NCI-H226 (cell line): ENCODE measurements at regions not wholly inside any gene's neighbourhood (a gene's known extent, or its start where the extent isn't known, plus 50 kb on each side); places are given as distances from the start of the nearest gene placed in this dataset.
"Not testable (repeated sequence)": the region's sequence is repeated elsewhere in the genome, so short reads cannot be mapped to it uniquely, and the experiment has no call there.

Experiments used
- DNase-seq: peaks from one replicate; pipeline ENCODE4 v3.0.0-alpha.2; 2015

GRCh38 chr10:9081961-9082360 lies 1027.5 kb downstream of the GATA3 start:
- no peak for DNase-seq

- DNase-seq = no peak
Observed at GRCh38 chr10:9091530-9092093, 1037.1 kb downstream of the GATA3 start.

DNA sequence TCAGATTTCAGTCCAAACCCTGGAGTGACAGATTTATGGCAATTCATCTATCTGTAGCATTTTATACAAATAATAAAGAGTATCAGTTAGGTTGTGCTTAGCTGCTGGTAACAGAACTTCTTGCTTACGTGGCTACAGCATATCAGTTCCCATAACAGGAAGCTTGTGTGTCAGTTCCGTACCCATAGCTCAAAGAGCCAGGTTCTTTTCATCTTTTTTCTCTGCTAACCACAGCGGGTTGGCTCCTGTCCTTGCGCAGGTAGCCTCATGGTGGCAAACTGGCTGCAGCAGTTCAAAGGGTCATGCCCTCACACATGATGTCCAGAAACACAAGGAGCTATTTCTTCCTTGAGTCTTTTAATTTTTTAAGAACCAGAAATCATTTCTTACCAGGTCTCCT lies 1041.8 kb downstream of the GATA3 start:
- no peak for DNase-seq

DNA sequence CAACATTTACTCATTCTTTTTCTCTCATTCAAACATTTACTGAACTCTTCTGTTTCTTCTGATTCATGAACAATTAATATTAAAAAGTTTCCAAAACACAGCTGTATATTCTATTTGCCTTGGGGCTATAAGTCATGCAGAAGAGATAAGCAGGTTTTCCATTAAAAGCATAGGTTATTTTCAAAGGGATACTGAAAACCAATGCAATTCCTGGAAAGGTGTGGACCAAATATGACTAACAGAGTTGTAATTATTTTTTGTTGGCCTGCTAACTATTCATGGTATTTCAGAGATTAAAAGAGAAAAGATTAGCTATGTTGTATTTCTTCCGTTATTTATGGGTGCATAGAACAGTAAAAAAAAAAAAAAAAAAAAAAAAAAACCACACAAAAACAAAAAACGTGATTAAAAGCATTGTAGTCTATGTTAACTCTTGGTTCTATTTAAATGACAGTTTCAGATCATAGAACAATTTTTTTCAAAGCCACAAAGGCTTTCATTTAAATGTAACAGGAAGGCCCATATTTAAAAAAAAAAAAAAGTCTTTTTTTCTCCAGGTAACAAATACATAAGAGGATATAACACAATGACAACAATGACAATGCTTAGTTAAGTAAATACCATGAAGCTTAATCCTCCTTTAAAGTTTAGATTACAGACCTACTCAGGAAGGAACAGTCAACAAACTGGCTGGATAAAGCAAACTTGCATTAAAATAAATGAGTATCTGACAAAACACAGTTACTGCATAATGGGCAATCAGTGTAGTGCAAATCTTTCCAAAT lies 1042.9 kb downstream of the GATA3 start:
- DNase-seq = peak; percentile 52

- DNase-seq = no peak
Observed at GRCh38 chr10:9097991-9098306, 1043.5 kb downstream of the GATA3 start.

DNA sequence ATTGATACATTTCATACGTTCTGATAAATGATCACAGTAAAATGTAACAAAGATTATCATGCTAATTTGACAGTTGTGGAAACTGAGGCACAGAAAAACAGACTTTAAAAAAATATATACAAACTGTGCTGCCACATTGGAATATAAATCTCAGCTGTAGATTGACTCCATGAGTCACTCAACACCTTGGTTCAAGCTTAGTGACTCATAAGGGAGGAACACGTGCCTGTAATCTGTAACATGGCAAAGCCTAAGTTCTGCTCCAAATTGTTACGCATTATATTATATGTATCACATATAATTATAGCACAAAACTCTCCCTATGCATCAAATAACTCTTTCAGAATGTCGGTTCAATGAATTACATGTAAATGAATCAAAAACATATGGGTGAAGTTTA lies 1047.5 kb downstream of the GATA3 start:
- no peak for DNase-seq

DNA sequence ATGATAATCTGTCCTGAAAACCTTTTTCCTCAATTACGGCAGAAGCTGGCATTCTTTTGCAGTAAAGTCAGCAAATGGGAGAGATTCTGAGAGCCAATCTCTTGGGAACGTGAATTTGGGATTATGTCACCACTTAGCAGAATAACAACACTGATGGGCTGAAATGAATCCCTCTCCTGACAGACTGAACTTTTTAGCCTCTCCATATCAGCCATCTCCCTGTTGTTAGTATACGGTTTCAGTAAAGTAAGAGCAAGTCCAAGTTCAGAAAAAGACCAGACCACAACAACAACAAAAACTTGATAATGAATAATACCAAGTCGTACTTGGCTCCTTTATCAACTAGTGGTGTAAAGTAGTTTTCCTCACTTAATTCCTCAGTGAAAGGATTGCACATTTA lies 1048.8 kb downstream of the GATA3 start:
- DNase-seq = no peak

- DNase-seq = no peak
Observed at GRCh38 chr10:9111976-9112375, 1057.5 kb downstream of the GATA3 start.

GRCh38 chr10:9126728-9127127 lies 1072.2 kb downstream of the GATA3 start:
- DNase-seq = no peak

- DNase-seq = no peak
Observed at GRCh38 chr10:9137368-9137767, 1082.9 kb downstream of the GATA3 start.

DNA sequence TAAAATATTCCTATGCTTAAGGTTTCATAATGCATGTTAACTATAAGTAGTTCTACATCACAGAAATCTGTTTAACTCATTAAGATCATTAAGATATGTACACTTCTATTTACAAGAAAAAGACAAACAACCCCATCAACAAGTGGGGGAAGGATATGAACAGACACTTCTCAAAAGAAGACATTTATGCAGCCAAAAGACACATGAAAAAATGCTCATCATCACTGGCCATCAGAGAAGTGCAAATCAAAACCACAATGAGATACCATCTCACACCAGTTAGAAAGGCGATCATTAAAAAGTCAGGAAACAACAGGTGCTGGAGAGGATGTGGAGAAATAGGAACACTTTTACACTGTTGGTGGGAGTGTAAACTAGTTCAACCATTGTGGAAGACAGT lies 1084.3 kb downstream of the GATA3 start:
- not testable (repeated sequence) for DNase-seq

GRCh38 chr10:9140373-9140772 lies 1085.9 kb downstream of the GATA3 start:
- no peak for DNase-seq

DNA sequence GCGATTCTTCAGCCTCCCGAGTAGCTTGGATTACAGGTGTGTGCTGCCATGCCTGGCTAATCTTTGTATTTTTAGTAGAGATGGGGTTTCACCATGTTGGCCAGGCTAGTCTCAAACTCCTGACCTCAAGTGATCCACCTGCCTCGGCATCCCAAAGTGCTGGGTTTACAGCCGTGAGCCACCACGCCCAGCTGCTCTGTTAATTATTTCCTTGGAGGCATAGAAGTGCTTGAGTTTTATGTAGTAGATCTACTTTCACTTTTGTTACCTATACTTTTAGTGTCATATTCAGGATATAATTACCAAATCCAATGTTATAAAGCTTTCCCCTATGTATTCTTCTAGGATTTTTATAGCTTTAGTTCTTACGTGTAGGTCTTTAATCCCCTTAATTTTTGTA lies 1093.0 kb downstream of the GATA3 start:
- no peak for DNase-seq

DNA sequence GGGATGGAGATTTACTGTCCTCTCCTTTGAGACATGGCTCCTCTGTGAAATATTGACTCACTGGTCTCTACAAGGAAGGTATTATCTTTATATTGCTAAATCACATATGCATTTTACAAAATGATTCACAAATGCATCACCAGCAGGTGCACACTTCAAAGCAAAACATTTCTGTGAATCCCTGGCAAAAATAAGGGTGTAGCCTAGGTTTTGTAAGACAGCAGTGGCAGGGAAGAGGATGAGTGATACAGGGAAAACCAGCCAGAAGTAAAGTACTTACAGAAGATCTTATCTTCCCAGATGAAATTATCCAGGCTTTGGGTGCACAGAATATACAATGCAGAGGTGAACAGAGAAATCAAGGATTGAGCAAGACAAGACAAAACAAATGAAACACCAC lies 1094.6 kb downstream of the GATA3 start:
- no peak for DNase-seq

DNA sequence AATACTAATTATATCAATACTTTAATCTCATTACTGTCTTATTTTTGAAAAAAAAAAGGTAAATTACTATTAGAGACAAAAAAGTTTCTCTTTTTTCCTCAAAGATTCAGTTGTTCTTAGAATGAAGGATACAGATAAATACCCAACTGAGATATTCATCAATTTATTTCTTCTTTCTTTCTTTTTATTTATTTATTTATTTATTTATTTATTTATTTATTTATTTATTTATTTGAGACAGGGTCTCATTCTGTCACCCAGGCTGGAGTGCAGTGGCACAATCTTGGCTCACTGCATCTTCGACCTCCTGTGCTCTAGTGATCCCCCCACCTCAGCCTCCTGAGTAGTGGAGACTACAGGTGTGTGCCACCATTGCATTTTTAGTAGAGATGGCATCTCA lies 1098.6 kb downstream of the GATA3 start:
- DNase-seq = not testable (repeated sequence)

GRCh38 chr10:9157656-9158055 lies 1103.2 kb downstream of the GATA3 start:
- DNase-seq = no peak

- peak; percentile 15 for DNase-seq
Observed at GRCh38 chr10:9158675-9159074, 1104.2 kb downstream of the GATA3 start.

- DNase-seq = no peak
Observed at GRCh38 chr10:9160275-9160674, 1105.8 kb downstream of the GATA3 start.

DNA sequence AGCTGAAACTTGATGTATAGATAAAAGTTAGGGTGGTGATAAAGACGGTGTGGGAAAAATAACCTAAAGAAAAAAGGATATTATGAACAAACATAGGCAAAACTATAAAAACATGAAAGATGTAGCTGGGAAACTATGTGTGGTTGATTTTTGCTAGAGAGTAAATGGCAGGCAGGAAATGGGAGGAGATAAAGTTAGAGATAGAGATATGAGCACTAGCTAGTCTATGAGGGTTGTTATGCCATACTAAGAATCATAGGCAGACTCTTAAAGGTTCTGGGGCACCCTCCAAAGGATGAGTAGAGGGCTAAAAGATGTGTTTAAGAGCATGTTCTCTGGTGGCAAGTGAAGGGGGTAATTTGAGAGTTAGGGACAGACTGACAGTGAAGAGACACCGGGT lies 1109.2 kb downstream of the GATA3 start:
- DNase-seq = peak; percentile 58

DNA sequence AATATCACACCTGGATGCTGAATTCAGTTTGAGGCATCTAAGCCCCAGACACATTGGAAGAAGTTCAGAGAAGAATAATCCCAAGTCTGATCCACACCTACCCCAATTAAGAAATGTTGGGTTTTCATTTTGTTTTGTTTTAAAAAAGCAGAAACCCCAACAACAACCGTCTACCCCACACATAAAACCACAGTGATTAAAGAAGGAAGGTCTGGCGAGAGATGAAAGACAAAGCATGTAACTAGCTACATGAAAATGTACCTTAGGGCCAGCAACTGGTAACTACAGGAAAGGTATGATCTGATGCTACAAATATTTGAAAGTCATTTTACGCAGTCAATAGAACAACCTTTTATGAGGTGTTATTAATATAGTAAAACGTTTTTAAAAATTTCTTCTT lies 1112.3 kb downstream of the GATA3 start:
- no peak for DNase-seq

DNA sequence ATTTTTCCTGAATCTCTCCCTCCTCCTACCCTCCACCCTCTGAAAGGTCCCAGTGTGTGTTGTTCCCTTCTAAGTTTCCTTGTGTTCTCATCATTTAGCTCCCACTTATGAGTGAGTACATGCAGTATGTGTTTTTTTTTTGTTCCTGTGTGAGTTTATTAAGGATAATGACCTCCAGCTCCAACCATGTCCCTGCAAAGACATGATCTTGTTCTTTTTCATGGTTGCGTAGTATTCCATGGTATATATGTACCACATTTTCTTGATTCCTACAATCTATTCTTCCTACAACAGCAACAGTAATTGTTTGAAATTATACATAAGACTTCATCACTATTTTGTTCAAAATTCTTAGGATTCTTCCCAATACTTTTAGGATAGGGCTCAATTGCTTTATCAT lies 1117.8 kb downstream of the GATA3 start:
- DNase-seq = no peak

DNA sequence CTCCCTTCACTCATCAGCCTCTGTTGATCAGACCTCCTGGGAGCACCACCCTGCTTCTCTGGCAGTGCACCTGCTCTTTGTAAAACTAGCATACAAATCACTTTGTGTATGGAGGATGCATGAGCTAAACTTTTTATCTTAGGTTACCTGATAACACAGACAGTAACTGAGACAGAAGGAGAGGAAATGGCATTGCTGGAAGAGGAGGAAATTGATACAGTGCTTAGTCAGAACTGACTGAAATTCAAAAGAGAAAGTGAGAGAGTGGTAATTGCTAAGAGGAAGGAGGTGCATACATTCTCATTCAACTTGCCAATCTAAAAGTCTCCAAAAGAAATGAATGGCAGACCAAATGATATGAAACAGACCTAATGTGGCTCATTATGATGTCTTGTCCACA lies 1120.7 kb downstream of the GATA3 start:
- peak; percentile 67 for DNase-seq

DNA sequence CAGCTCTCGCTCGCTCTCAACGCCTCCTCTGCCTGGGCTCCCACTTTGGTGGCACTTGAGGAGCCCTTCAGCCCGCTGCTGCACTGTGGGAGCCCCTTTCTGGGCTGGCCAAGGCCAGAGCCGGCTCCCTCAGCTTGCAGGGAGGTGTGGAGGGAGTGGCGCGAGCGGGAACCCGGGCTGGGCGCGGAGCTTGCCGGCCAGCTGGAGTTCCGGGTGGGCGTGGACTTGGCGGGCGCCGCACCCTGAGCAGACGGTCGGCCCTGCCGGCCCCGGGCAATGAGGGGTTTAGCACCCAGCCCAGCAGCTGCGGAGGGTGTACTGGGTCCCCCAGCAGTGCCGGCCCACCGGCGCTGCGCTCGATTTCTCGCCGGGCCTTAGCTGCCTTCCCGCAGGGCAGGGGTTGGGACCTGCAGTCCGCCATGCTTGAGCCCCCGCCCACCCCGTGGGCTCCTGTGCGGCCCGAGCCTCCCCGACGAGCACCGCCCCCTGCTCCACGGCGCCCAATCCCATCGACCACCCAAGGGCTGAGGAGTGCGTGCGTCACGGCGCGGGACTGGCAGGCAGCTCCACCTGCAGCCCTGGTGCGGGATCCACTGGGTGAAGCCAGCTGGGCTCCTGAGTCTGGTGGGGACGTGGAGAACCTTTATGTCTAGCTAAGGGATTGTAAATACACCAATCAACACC lies 1128.9 kb downstream of the GATA3 start:
- DNase-seq = not testable (repeated sequence)

- DNase-seq = no peak
Observed at GRCh38 chr10:9188022-9188810, 1133.7 kb downstream of the GATA3 start.
